IPS-18a (cell line): ENCODE measurements at regions not wholly inside any gene's neighbourhood (a gene's known extent, or its start where the extent isn't known, plus 50 kb on each side); places are given as distances from the start of the nearest gene placed in this dataset.

ENCODE experiments used
- H3K27ac ChIP-seq: one replicate; pipeline ENCODE4 v1.5.1; 2013; ENCODE audit warnings: low read length
- H3K27me3 ChIP-seq: one replicate; pipeline ENCODE4 v1.6.1; 2013; ENCODE audit warnings: mild to moderate bottlenecking, low read length; ENCODE audit not compliant: control insufficient read depth, insufficient read depth
- H3K36me3 ChIP-seq: one replicate; pipeline ENCODE4 v1.6.1; 2013; ENCODE audit warnings: low read depth, low read length; ENCODE audit not compliant: control insufficient read depth
- H3K4me1 ChIP-seq: one replicate; pipeline ENCODE4 v1.6.1; 2013; ENCODE audit warnings: low read depth, low read length; ENCODE audit not compliant: control insufficient read depth
- H3K4me3 ChIP-seq: one replicate; pipeline ENCODE4 v1.5.1; 2013; ENCODE audit warnings: low read length
- H3K9ac ChIP-seq: one replicate; pipeline ENCODE4 v1.6.1; 2013; ENCODE audit warnings: mild to moderate bottlenecking, low read length, moderate library complexity
- H3K9me3 ChIP-seq: one replicate; pipeline ENCODE4 v1.6.1; 2013; ENCODE audit warnings: low read depth, low read length; ENCODE audit not compliant: control insufficient read depth

DNA sequence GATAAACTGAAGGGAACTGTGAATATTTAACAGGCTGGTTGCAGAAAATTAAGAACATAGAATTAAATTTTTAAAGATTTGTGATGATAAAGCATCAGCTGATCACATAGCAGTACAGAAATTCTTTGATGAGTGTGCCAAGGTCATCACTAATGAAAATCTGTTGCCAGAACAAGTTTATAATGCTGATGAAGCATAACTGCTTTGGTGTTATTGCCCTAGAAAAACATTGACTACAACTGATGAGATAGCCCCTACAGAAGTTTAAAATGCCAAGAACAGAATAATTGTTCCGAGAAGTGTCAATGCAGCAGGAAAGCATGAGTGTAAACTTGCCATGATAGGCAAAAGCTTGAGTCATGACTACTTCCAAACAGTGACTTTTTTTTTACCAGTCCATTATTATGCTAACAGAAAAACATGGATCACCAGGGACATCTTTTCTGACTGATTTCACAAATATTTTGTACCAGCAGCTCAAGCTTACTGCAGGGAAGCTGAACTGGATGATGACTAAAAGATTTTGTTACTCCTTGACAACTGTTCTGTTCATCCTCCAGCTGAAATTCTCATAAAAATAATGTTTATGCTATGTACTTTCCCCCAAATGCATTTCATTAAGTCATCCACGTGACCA lies 1136.6 kb downstream of the FAT4 start:
- H3K9ac ChIP-seq = no peak overlapping the region
- no peaks in the 10 kb centered on the region for H3K36me3 ChIP-seq
- H3K9me3 ChIP-seq = no peaks in the 10 kb centered on the region
- peaks cover 15% of the 10 kb centered on the region for H3K4me1 ChIP-seq
- no peak overlapping the region for H3K4me3 ChIP-seq
- H3K27ac ChIP-seq = no peak overlapping the region
- H3K27me3 ChIP-seq = no peaks in the 10 kb centered on the region

DNA sequence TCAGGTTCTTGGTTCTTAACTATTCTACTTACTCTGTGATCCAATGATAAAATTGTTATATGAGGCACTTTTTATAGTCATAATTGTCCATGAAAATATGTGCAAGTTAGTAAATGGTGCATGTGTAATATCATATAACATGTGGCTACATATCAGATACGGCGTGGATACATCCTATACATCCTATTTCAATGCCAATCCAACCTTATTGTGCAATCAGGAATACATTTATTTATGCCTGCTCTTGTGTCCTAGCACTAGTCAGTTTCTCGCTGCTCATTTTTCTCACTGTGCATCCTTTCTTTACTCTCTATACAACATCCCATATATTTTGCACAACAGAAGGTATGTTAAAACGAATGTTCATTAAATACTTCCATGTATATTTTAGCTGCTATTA lies 1141.1 kb downstream of the FAT4 start:
- no peak overlapping the region for H3K27ac ChIP-seq
- no peaks in the 10 kb centered on the region for H3K4me1 ChIP-seq
- H3K36me3 ChIP-seq = no peaks in the 10 kb centered on the region
- no peak overlapping the region for H3K9ac ChIP-seq
- no peaks in the 10 kb centered on the region for H3K27me3 ChIP-seq
- no peak overlapping the region for H3K4me3 ChIP-seq
- no peaks in the 10 kb centered on the region for H3K9me3 ChIP-seq

DNA sequence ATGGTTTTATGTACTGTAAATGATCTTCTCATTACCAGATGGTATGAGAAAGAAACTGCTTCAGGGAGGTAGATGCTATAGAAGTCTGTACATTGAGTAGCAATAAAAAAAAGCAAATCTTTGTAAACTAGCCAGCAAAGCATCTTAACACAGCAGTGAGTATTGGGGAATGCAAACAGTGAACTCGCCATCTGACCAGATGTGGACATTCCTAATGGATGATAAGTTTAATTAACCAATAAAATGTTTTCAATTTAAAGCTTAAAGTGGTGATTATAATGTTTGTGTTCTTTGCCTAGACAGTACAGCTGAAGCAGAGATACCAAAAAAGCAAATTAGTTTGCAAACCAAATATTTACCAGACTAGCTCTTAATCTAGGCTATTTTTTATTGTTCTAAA lies 1144.2 kb downstream of the FAT4 start:
- H3K4me3 ChIP-seq = no peak overlapping the region
- no peaks in the 10 kb centered on the region for H3K4me1 ChIP-seq
- no peaks in the 10 kb centered on the region for H3K9me3 ChIP-seq
- H3K36me3 ChIP-seq = no peaks in the 10 kb centered on the region
- H3K27ac ChIP-seq = no peak overlapping the region
- no peak overlapping the region for H3K9ac ChIP-seq
- H3K27me3 ChIP-seq = no peaks in the 10 kb centered on the region

DNA sequence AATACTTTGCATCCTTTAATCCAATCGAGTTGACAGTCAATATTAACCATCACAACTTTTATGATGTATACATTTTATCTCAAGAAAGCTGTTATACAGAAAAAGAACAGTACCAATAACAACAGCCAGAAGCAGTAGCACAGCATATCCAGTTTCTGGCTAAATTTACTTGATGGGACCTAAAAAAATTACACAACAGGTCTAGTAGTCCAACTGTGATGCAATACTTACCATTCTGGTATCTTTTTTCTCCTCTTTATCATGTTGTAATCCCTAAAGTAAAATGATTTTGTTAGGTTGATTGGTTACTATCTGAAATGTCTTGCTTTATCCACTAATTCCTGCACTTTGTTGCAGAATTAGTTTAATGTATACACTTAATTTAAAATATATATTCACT lies 1150.6 kb downstream of the FAT4 start:
- no peaks in the 10 kb centered on the region for H3K36me3 ChIP-seq
- H3K9me3 ChIP-seq = no peaks in the 10 kb centered on the region
- no peaks in the 10 kb centered on the region for H3K4me1 ChIP-seq
- no peak overlapping the region for H3K27ac ChIP-seq
- no peaks in the 10 kb centered on the region for H3K27me3 ChIP-seq
- no peak overlapping the region for H3K4me3 ChIP-seq
- H3K9ac ChIP-seq = no peak overlapping the region

DNA sequence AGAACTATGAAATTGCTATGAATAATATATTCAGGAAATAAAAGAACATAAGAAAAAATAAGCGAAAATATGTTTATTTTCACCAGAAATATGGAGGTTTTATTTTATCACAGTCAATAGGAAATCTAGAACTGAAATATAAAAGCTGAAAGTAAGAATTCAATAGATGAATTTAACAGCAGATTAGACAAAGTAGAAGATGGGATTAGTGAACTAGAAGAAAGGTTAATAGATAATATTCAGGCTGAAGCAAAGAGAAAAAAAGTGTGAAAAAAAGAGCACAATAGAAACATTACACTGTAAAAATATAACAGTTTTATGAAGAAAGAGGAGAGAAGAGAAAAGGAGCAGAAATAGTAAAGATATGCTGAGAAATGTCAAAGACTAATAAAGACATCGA lies 1152.1 kb downstream of the FAT4 start:
- Histone ChIP-seq H3K9me3 (no peaks in the 10 kb centered on the region), H3K4me3 (no peak overlapping the region), H3K4me1 (no peaks in the 10 kb centered on the region), H3K36me3 (no peaks in the 10 kb centered on the region), H3K27me3 (no peaks in the 10 kb centered on the region), H3K9ac (no peak overlapping the region), H3K27ac (no peak overlapping the region)

DNA sequence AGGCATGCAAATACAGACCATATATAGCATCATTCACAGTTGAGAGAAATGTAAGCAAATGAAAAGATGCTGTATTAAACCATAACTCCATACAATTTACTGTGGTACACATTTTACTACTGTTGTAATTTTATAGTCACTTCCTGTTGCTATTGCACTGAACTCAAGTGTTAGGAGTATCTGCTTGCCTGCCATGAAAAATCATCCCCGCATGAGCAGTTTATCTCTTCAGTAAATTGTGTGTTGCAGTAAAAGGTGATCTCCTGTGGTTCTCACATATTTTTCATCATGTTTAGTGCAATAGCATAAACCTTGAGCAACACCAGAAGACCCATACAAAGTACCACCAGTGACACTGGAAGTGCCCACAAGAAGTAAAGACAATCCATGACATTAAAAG lies 1153.4 kb downstream of the FAT4 start:
- Histone ChIP-seq H3K36me3 (no peaks in the 10 kb centered on the region), H3K27ac (no peak overlapping the region), H3K4me3 (no peak overlapping the region)

DNA sequence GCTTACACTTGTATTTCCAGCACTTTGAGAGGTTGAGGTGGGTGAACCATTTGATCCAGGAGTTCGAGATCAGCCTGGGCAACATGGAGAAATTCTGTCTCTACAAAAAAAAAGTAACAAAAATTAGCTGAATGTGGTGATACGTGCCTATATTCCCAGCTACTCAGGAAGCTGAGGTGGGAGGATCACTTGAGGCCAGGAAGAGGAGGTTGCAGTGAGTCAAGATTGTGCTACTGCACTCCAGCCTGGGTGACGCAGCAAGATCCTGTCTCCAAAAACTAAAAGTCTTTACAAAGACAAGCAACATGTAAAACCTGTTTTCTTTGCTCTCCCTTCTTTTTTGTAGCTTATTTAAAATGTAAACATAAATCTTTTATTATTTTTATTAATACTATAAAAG lies 1156.1 kb downstream of the FAT4 start:
- no peak overlapping the region for H3K9ac ChIP-seq

More for the DNA sequence above, 1153.4 kb downstream of the FAT4 start:
- Histone ChIP-seq H3K9ac (no peak overlapping the region), H3K27me3 (no peaks in the 10 kb centered on the region), H3K9me3 (no peaks in the 10 kb centered on the region), H3K4me1 (no peaks in the 10 kb centered on the region)

DNA sequence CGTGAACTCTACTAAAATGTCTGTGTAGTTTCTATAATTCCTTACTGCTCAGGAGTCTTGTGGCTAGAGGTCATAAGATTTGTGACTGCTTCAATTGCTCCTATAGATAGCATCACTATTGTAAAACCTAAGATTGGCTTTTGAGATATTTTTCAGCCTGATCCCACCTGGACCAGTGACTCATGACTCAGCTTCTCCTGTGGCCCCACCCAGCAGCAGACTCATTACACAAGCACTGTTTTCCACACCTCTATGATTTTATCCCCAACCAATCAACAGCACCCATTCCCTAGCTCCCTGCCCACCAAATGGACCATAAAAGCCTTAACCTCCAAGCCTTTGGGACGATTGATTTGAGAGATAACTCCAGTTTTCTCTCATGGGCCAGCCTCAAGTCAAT lies 1157.0 kb upstream of the INTU start:
- Histone ChIP-seq H3K4me1 (no peaks in the 10 kb centered on the region), H3K36me3 (no peaks in the 10 kb centered on the region), H3K9me3 (no peaks in the 10 kb centered on the region), H3K27me3 (no peaks in the 10 kb centered on the region), H3K9ac (no peak overlapping the region), H3K27ac (no peak overlapping the region), H3K4me3 (no peak overlapping the region)

More for the DNA sequence above, 1156.1 kb downstream of the FAT4 start:
- H3K4me3 ChIP-seq = no peak overlapping the region
- H3K9me3 ChIP-seq = no peaks in the 10 kb centered on the region
- H3K36me3 ChIP-seq = no peaks in the 10 kb centered on the region
- no peak overlapping the region for H3K27ac ChIP-seq
- H3K27me3 ChIP-seq = no peaks in the 10 kb centered on the region
- H3K4me1 ChIP-seq = no peaks in the 10 kb centered on the region

DNA sequence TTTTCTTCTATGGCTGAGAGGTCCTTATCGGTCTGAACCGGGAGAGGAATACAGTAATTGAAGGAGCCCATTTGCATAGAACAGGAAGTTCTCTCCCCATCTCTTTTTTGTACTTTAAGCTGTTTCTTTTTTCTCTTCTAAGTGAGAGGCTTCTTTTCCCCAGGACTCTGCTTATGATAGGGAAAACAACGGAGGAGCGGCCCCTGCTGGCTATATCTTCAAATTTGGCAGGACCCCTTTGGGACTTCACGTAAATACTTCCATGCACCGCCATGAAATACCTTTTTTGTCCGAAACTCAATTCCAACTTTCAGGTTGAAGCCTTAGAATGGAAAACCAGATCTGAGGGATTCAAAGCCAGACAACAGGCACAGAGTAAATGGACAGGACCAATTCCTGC lies 1153.0 kb upstream of the INTU start:
- Histone ChIP-seq H3K27ac (no peak overlapping the region), H3K9ac (no peak overlapping the region), H3K36me3 (no peaks in the 10 kb centered on the region), H3K9me3 (no peaks in the 10 kb centered on the region), H3K27me3 (no peaks in the 10 kb centered on the region), H3K4me3 (no peak overlapping the region), H3K4me1 (no peaks in the 10 kb centered on the region)

DNA sequence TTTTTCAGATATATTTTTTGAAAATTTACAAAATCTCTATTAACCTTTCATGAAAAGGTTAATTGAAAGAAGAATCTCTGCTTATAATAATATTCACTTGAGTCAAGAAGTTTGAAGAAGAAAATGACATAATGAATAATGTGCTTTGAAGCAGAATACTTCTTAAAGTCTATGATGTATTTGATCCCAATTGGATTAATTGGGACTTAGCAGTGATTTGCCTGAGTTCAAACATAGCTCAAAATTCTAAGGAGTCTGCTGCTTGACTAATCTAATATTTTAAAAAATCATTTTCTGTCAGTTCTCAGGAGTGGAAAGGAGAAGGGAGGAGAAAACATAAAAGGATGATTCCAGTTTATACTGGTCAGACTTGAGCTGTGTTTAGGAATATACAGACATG lies 1150.4 kb upstream of the INTU start:
- no peak overlapping the region for H3K27ac ChIP-seq
- H3K36me3 ChIP-seq = no peaks in the 10 kb centered on the region
- H3K9me3 ChIP-seq = no peaks in the 10 kb centered on the region
- no peaks in the 10 kb centered on the region for H3K4me1 ChIP-seq
- H3K9ac ChIP-seq = no peak overlapping the region
- H3K4me3 ChIP-seq = no peak overlapping the region
- H3K27me3 ChIP-seq = no peaks in the 10 kb centered on the region

DNA sequence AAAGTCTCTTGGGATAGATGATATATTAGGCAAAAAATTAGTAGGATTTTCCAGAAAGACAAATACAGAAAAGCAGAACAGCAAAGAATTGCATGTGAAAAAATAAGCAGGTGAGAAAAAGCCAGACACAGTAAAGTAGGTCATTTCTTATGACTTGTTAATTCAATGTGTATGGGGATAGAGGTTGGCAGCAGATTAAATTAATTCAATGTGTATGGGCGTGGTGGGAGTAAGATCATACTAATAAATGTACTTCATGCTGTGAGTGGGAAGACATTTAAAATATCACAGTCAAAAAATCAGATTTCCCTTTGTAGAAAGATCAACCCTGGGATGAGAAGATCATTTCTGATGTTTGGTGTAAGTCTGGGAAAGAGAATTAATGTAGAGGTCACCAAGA lies 1146.4 kb upstream of the INTU start:
- no peak overlapping the region for H3K9ac ChIP-seq
- H3K4me1 ChIP-seq = no peaks in the 10 kb centered on the region
- no peaks in the 10 kb centered on the region for H3K9me3 ChIP-seq
- no peaks in the 10 kb centered on the region for H3K36me3 ChIP-seq
- H3K27ac ChIP-seq = no peak overlapping the region
- no peak overlapping the region for H3K4me3 ChIP-seq
- H3K27me3 ChIP-seq = no peaks in the 10 kb centered on the region

DNA sequence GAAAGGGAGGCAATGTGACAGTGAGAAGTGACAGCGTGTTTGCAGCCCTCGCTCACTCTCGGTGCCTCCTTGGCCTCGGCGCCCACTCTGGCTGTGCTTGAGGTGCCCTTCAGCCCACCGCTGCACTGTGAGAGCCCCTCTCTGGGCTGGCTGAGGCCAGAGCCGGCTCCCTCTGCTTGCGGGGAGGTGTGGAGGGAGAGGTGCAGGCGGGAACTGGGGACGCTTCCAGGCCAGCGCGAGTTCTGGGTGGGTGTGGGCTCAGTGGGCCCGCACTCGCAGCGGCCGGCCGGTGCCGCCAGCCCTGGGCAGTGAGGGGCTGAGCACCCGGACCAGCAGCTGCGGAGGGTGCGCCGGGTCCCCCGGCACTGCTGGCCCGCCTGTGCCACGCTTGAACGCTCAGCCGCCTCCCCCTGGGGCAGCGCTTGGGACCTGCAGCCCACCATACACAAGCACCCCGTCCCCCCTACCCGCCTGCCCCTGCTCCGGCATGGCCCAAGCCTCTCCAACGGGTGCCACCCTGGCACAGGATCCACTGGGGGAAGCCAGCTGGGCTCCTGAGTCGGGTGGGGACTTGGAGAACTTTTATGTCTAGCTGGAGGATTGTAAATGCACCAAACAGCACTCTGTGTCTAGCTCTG lies 1142.8 kb upstream of the INTU start:
- H3K4me3 ChIP-seq = no peak overlapping the region
- no peaks in the 10 kb centered on the region for H3K36me3 ChIP-seq
- no peaks in the 10 kb centered on the region for H3K27me3 ChIP-seq
- H3K9ac ChIP-seq = no peak overlapping the region
- no peaks in the 10 kb centered on the region for H3K9me3 ChIP-seq
- H3K4me1 ChIP-seq = no peaks in the 10 kb centered on the region
- H3K27ac ChIP-seq = no peak overlapping the region
